SJCRH30 (cell line): ENCODE measurements at regions not wholly inside any gene's neighbourhood (a gene's known extent, or its start where the extent isn't known, plus 50 kb on each side); places are given as distances from the start of the nearest gene placed in this dataset.
"Not testable (repeated sequence)": the region's sequence is repeated elsewhere in the genome, so short reads cannot be mapped to it uniquely, and the experiment has no call there.

Experiments used
- DNase-seq, 2 experiments: peaks; one replicate each; pipeline ENCODE4 v3.0.0-alpha.2; 2015 to 2020
- H3K27ac ChIP-seq: fragments of 250-450 bp; sonication (Bioruptor Pico); 2 replicates; pipeline ENCODE4 v1.5.1; 2020; ENCODE audit warnings: mild to moderate bottlenecking, moderate library complexity
- H3K27me3 ChIP-seq: fragments of 250-450 bp; sonication (Bioruptor Pico); 2 replicates; pipeline ENCODE4 v1.5.1; 2020; ENCODE audit warnings: mild to moderate bottlenecking, moderate library complexity
- H3K36me3 ChIP-seq: fragments of 250-450 bp; sonication (Bioruptor Pico); 2 replicates; pipeline ENCODE4 v1.5.1; 2020; ENCODE audit warnings: mild to moderate bottlenecking, moderate library complexity
- H3K4me1 ChIP-seq: fragments of 250-450 bp; sonication (Bioruptor Pico); 2 replicates; pipeline ENCODE4 v1.5.1; 2020; ENCODE audit warnings: mild to moderate bottlenecking, moderate library complexity
- H3K4me3 ChIP-seq: fragments of 250-450 bp; sonication (Bioruptor Pico); 2 replicates; pipeline ENCODE4 v1.5.1; 2020; ENCODE audit warnings: mild to moderate bottlenecking, moderate library complexity
- H3K9me3 ChIP-seq: fragments of 250-450 bp; sonication (Bioruptor Pico); replicated peaks from 2 replicates; pipeline ENCODE4 v1.5.1; 2020; ENCODE audit warnings: mild to moderate bottlenecking, moderate library complexity

- not testable (repeated sequence) for H3K4me1 ChIP-seq, DNase-seq, H3K27ac ChIP-seq
These were observed 53.9 kb upstream of the FCGR1A start for GRCh38 chr1:149728598-149728997.

More at GRCh38 chr1:149728598-149728997, 53.9 kb upstream of the FCGR1A start:
- H3K27me3 ChIP-seq, H3K4me3 ChIP-seq, H3K36me3 ChIP-seq, H3K9me3 ChIP-seq: not testable (repeated sequence)
